SH-SY5Y (cell line): ENCODE measurements at regions not wholly inside any gene's neighbourhood (a gene's known extent, or its start where the extent isn't known, plus 50 kb on each side); places are given as distances from the start of the nearest gene placed in this dataset.

Experiments used
- GATA2 ChIP-seq: IDR thresholded peaks from 2 replicates; pipeline ENCODE4 v1.6.1; 2011; ENCODE audit warnings: mild to moderate bottlenecking, low read depth, low read length
- GATA3 ChIP-seq: IDR thresholded peaks from 2 replicates; pipeline ENCODE4 v1.6.1; 2011; ENCODE audit warnings: low read depth, mild to moderate bottlenecking, low read length, moderate library complexity

GRCh38 chr6:141443032-141443431 is 689.7 kb upstream of the GJE1 start:
- no peak for TF ChIP-seq GATA3
- no peak for TF ChIP-seq GATA2
